Dorsolateral prefrontal cortex (tissue), 40 donors: ENCODE measurements at regions not wholly inside any gene's neighbourhood (a gene's known extent, or its start where the extent isn't known, plus 50 kb on each side); places are given as distances from the start of the nearest gene placed in this dataset.

Experiments used
- microRNA-seq, 43 experiments: library from miRNA; unstranded; fragments of <30 nt; microRNA quantifications; one replicate each; pipeline ENCODE4 v1.2.0, GENCODE V29; 2022

Small RNAs in the stretch of these regions (microRNA-seq; reads per million reads assigned to microRNA genes)
- 0 to 3.1 (median 0.48) reads per million in 43 experiments for gene MIR3143
